WTC11 (cell line): ENCODE measurements at regions not wholly inside any gene's neighbourhood (a gene's known extent, or its start where the extent isn't known, plus 50 kb on each side); places are given as distances from the start of the nearest gene placed in this dataset.

ENCODE experiments used
- ATAC-seq: fragments of 200-7000 bp; cut with Tn5 transposase; 2 replicates; pipeline ENCODE4 v1.10.0; 2021; ENCODE audit warnings: mild to moderate bottlenecking, moderate library complexity
- CTCF ChIA-PET: fragments of 300-600 bp; sonication (Branson Sonifier 250); formaldehyde crosslinking; loops from one replicate; lab custom pipeline; 2021; ENCODE audit warnings: antibody characterized with exemption; lab: Charles Lee
- POLR2A ChIA-PET: fragments of 350-600 bp; sonication (Branson Sonifier 250); formaldehyde crosslinking; loops from one replicate; lab custom pipeline; 2021; ENCODE audit warnings: antibody characterized with exemption; lab: Charles Lee
- DNase-seq: peaks from one replicate; pipeline ENCODE4 v3.0.0; 2021; ENCODE audit warnings: low spot score
- H3K27ac Mint-ChIP-seq: 2 replicates; pipeline ENCODE4 v1.8.0; 2021; ENCODE audit warnings: mixed read lengths
- H3K27me3 Mint-ChIP-seq: 2 replicates; pipeline ENCODE4 v1.8.0; 2021; ENCODE audit warnings: low read depth, mild to moderate bottlenecking, moderate library complexity, mixed read lengths
- H3K36me3 Mint-ChIP-seq: 2 replicates; pipeline ENCODE4 v1.8.0; 2021; ENCODE audit warnings: mixed read lengths
- H3K4me1 Mint-ChIP-seq: 2 replicates; pipeline ENCODE4 v1.8.0; 2022; ENCODE audit warnings: mixed read lengths
- H3K4me3 Mint-ChIP-seq: 2 replicates; pipeline ENCODE4 v1.8.0; 2021; ENCODE audit warnings: mild to moderate bottlenecking, moderate library complexity, mixed read lengths
- H3K9me3 Mint-ChIP-seq: 2 replicates; pipeline ENCODE4 v1.8.0; 2021; ENCODE audit warnings: mixed read lengths
- ELF4 ChIP-seq: sonication (generic); formaldehyde crosslinking; IDR thresholded peaks from 2 replicates; pipeline ENCODE4 v1.8.1; 2022; ENCODE audit warnings: low read depth, mild to moderate bottlenecking, moderate library complexity, missing genetic modification reagents
- EMX1 ChIP-seq: fragments of 250-450 bp; sonication (Bioruptor Pico); IDR thresholded peaks from 2 replicates; pipeline ENCODE4 v1.8.0; 2021; ENCODE audit warnings: mild to moderate bottlenecking
- KAT7 ChIP-seq: sonication (generic); formaldehyde crosslinking; IDR thresholded peaks from 2 replicates; pipeline ENCODE4 v1.8.1; 2023; ENCODE audit warnings: missing genetic modification reagents, mild to moderate bottlenecking, borderline replicate concordance
- MXD4 ChIP-seq: fragments of 250-450 bp; sonication (Bioruptor Pico); IDR thresholded peaks from 2 replicates; pipeline ENCODE4 v1.8.0; 2021; ENCODE audit warnings: mild to moderate bottlenecking, moderate library complexity, borderline replicate concordance
- NFATC4 ChIP-seq: fragments of 250-450 bp; sonication (Bioruptor Pico); IDR thresholded peaks from 2 replicates; pipeline ENCODE4 v1.9.0; 2021; ENCODE audit warnings: mild to moderate bottlenecking
- NR3C1 ChIP-seq: sonication (generic); formaldehyde crosslinking; conservative IDR thresholded peaks from 2 replicates; pipeline ENCODE4 v1.8.1; 2023; ENCODE audit warnings: low read depth, mild to moderate bottlenecking, missing genetic modification reagents
- RORB ChIP-seq: fragments of 250-450 bp; sonication (Bioruptor Pico); IDR thresholded peaks from 2 replicates; pipeline ENCODE4 v1.9.0; 2021; ENCODE audit warnings: mild to moderate bottlenecking
- ZNF121 ChIP-seq: sonication (generic); formaldehyde crosslinking; IDR thresholded peaks from 2 replicates; pipeline ENCODE4 v1.8.0; 2023; ENCODE audit warnings: missing genetic modification reagents
- ZNF138 ChIP-seq: sonication (generic); formaldehyde crosslinking; conservative IDR thresholded peaks from 2 replicates; pipeline ENCODE4 v1.8.1; 2022; ENCODE audit warnings: mild to moderate bottlenecking, moderate library complexity, missing genetic modification reagents
- ZNF263 ChIP-seq: sonication (generic); formaldehyde crosslinking; IDR thresholded peaks from 2 replicates; pipeline ENCODE4 v1.8.1; 2022; ENCODE audit warnings: low read depth, mild to moderate bottlenecking, moderate library complexity, missing genetic modification reagents
- ZNF317 ChIP-seq: sonication (generic); formaldehyde crosslinking; IDR thresholded peaks from 2 replicates; pipeline ENCODE4 v1.8.1; 2023; ENCODE audit warnings: low read depth, mild to moderate bottlenecking, moderate library complexity, missing genetic modification reagents, borderline replicate concordance
- ZNF416 ChIP-seq: fragments of 250-450 bp; sonication (Bioruptor Pico); IDR thresholded peaks from 2 replicates; pipeline ENCODE4 v1.9.0; 2021; ENCODE audit warnings: mild to moderate bottlenecking, inconsistent platforms
- ZNF671 ChIP-seq: fragments of 250-450 bp; sonication (Bioruptor Pico); IDR thresholded peaks from 2 replicates; pipeline ENCODE4 v1.8.0; 2021; ENCODE audit warnings: mild to moderate bottlenecking
- TF ChIP-seq, protein P1 (sequence below): sonication (generic); formaldehyde crosslinking; IDR thresholded peaks from 2 replicates; pipeline ENCODE4 v1.8.0; 2022; ENCODE audit warnings: missing genetic modification reagents
- TF ChIP-seq, protein P2 (sequence below): sonication (generic); formaldehyde crosslinking; IDR thresholded peaks from 2 replicates; pipeline ENCODE4 v1.8.0; 2022; ENCODE audit warnings: mild to moderate bottlenecking, missing genetic modification reagents
- TF ChIP-seq, protein P3 (sequence below): fragments of 250-450 bp; sonication (Bioruptor Pico); IDR thresholded peaks from 2 replicates; pipeline ENCODE4 v1.9.0; 2021; ENCODE audit warnings: moderate library complexity, mild to moderate bottlenecking, inconsistent platforms, borderline replicate concordance
- TF ChIP-seq, protein P4 (sequence below): sonication (generic); formaldehyde crosslinking; IDR thresholded peaks from 2 replicates; pipeline ENCODE4 v1.8.0; 2023; ENCODE audit warnings: missing genetic modification reagents
- TF ChIP-seq, protein P5 (sequence below): fragments of 250-450 bp; sonication (Bioruptor Pico); conservative IDR thresholded peaks from 2 replicates; pipeline ENCODE4 v1.9.0; 2021; ENCODE audit warnings: mild to moderate bottlenecking
- TF ChIP-seq, protein P6 (sequence below): sonication (generic); formaldehyde crosslinking; IDR thresholded peaks from 2 replicates; pipeline ENCODE4 v1.8.0; 2022; ENCODE audit warnings: mild to moderate bottlenecking, missing genetic modification reagents
- TF ChIP-seq, protein P7 (sequence below): sonication (generic); formaldehyde crosslinking; IDR thresholded peaks from 2 replicates; pipeline ENCODE4 v1.8.1; 2023; ENCODE audit warnings: mild to moderate bottlenecking, missing genetic modification reagents

DNA sequence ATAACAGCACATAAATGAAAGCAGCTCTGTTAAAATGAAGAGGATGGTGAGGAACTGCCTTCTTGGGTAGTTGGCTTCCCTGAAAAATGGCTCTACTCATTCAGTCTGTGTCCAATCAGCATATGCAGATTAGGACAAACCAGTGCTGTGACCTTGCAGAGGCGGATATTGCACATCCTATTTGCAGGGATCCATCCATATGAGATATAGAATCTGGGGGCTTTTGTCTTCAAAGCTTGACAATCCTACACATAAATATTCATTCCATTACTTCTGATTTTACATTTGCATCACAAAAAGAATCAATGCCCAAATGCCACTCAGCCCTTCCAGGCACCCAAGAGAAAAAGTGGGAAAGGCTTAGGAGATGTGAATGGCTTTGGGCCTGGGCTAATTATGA lies 383.7 kb downstream of the EMP1 start (continued):
- TF ChIP-seq, protein P1, sequence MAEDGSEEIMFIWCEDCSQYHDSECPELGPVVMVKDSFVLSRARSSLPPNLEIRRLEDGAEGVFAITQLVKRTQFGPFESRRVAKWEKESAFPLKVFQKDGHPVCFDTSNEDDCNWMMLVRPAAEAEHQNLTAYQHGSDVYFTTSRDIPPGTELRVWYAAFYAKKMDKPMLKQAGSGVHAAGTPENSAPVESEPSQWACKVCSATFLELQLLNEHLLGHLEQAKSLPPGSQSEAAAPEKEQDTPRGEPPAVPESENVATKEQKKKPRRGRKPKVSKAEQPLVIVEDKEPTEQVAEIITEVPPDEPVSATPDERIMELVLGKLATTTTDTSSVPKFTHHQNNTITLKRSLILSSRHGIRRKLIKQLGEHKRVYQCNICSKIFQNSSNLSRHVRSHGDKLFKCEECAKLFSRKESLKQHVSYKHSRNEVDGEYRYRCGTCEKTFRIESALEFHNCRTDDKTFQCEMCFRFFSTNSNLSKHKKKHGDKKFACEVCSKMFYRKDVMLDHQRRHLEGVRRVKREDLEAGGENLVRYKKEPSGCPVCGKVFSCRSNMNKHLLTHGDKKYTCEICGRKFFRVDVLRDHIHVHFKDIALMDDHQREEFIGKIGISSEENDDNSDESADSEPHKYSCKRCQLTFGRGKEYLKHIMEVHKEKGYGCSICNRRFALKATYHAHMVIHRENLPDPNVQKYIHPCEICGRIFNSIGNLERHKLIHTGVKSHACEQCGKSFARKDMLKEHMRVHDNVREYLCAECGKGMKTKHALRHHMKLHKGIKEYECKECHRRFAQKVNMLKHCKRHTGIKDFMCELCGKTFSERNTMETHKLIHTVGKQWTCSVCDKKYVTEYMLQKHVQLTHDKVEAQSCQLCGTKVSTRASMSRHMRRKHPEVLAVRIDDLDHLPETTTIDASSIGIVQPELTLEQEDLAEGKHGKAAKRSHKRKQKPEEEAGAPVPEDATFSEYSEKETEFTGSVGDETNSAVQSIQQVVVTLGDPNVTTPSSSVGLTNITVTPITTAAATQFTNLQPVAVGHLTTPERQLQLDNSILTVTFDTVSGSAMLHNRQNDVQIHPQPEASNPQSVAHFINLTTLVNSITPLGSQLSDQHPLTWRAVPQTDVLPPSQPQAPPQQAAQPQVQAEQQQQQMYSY (CRISPR knock-in tag), result no peak
- TF ChIP-seq ZNF263 (CRISPR knock-in tag), result no peak
- no peak for TF ChIP-seq RORB (CRISPR knock-in tag)

DNA sequence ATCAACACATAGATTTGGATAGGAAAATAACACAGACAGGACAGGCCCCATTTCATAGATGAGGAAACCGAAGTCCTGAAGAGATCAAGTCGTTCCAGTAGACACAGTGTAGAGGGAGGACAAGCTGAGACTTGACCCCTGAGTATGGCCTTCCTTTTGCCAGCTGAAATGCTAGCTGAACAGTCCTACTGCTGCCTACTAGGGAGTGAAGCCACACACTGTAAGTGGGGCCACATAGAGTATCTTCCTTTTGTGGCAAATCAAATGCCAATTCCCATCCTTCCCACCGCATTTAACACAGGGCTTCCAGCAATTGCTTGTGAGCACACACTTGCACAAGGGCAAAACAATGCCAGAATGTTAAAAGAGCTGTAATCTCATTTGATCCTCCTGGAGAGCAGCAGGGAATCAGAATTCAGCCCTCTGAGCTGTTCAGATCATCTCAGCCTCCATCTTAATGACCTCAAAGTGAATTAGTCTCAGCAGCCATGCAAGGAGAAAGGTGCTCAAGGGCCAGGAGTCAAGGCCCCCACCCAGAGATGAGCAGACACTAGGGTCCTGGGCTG lies 380.5 kb downstream of the EMP1 start:
- DNase-seq (no peak), ATAC-seq (no peak)
- POLR2A ChIA-PET, result interaction anchor here (0.5 kb wide), 1 partner anchor 1203 kb away, joined by 5 read pairs; no protein-coding TSS in a partner anchor
- Mint-ChIP-seq H3K27ac (no peak overlapping the region), H3K27me3 (no peaks in the 10 kb centered on the region; the same call in 1 of the 2 replicates), H3K4me3 (no peak overlapping the region)
- no peak for TF ChIP-seq ELF4 (CRISPR knock-in tag)
- no peak for TF ChIP-seq MXD4 (CRISPR knock-in tag)
- TF ChIP-seq RORB (CRISPR knock-in tag), result no peak
- TF ChIP-seq, protein P2, sequence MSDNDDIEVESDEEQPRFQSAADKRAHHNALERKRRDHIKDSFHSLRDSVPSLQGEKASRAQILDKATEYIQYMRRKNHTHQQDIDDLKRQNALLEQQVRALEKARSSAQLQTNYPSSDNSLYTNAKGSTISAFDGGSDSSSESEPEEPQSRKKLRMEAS, result no peak
- no peak for TF ChIP-seq EMX1 (CRISPR knock-in tag)
- TF ChIP-seq NR3C1 (CRISPR knock-in tag), result no peak
- TF ChIP-seq, all 79 proteins: peak for 0
- peaks cover 3% of the 10 kb centered on the region for H3K4me1 Mint-ChIP-seq
- CTCF ChIA-PET, result no interaction called here
- H3K9me3 Mint-ChIP-seq, result no peaks in the 10 kb centered on the region
- no peaks in the 10 kb centered on the region for H3K36me3 Mint-ChIP-seq

DNA sequence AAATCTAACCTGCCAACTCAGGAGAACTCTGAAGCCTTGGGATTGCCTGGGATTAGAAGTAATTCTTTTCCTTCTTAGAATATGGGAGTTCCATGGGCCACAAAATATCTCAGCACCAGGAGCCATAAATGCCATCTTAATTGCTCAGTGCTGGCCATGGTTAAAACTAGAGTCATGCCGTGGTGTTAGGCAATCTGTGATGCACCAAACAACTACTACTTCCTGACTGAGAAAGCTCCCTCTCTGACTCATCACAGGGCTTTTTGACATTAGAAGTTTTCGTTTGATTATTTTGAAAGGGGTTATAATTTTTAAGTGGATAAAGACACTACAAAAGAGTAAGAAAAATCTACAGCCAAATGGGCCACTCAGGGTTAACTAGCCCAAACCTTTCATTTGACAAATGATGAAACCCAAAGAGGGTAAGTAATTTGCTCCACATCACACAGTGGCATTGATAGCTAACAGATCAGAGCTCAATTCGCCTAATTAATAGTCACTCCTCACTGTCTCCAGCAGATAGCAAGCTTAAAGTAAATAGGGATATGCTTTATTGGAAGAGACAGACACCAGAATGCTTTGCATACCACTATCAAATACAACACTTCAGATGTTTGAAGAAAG lies 377.3 kb downstream of the EMP1 start:
- no peaks in the 10 kb centered on the region for H3K27me3 Mint-ChIP-seq
- ChIA-PET CTCF (interaction anchor here (0.5 to 2.2 kb wide), 4 partner anchors 39 to 565 kb away, joined by 3 to 5 read pairs (median 4); no protein-coding TSS in a partner anchor), POLR2A (interaction anchor here (0.5 kb wide), 1 partner anchor 14 kb away, joined by 3 read pairs; no protein-coding TSS in a partner anchor)
- H3K36me3 Mint-ChIP-seq, result no peaks in the 10 kb centered on the region
- ATAC-seq (no peak), DNase-seq (no peak)
- no peak overlapping the region for H3K4me3 Mint-ChIP-seq
- no peaks in the 10 kb centered on the region for H3K4me1 Mint-ChIP-seq
- no peak overlapping the region for H3K27ac Mint-ChIP-seq
- no peaks in the 10 kb centered on the region for H3K9me3 Mint-ChIP-seq
- no peak for TF ChIP-seq ZNF671 (CRISPR knock-in tag)
- no peak for TF ChIP-seq ZNF317 (CRISPR knock-in tag)
- TF ChIP-seq ZNF121 (CRISPR knock-in tag), result no peak
- TF ChIP-seq ZNF416 (CRISPR knock-in tag), result no peak
- TF ChIP-seq, protein P3, sequence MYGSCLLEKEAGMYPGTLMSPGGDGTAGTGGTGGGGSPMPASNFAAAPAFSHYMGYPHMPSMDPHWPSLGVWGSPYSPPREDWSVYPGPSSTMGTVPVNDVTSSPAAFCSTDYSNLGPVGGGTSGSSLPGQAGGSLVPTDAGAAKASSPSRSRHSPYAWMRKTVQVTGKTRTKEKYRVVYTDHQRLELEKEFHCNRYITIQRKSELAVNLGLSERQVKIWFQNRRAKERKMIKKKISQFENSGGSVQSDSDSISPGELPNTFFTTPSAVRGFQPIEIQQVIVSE (CRISPR knock-in tag), result no peak
- TF ChIP-seq, protein P4, sequence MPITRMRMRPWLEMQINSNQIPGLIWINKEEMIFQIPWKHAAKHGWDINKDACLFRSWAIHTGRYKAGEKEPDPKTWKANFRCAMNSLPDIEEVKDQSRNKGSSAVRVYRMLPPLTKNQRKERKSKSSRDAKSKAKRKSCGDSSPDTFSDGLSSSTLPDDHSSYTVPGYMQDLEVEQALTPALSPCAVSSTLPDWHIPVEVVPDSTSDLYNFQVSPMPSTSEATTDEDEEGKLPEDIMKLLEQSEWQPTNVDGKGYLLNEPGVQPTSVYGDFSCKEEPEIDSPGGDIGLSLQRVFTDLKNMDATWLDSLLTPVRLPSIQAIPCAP (CRISPR knock-in tag), result no peak
- no peak for TF ChIP-seq ZNF138 (CRISPR knock-in tag)
- TF ChIP-seq, protein P5, sequence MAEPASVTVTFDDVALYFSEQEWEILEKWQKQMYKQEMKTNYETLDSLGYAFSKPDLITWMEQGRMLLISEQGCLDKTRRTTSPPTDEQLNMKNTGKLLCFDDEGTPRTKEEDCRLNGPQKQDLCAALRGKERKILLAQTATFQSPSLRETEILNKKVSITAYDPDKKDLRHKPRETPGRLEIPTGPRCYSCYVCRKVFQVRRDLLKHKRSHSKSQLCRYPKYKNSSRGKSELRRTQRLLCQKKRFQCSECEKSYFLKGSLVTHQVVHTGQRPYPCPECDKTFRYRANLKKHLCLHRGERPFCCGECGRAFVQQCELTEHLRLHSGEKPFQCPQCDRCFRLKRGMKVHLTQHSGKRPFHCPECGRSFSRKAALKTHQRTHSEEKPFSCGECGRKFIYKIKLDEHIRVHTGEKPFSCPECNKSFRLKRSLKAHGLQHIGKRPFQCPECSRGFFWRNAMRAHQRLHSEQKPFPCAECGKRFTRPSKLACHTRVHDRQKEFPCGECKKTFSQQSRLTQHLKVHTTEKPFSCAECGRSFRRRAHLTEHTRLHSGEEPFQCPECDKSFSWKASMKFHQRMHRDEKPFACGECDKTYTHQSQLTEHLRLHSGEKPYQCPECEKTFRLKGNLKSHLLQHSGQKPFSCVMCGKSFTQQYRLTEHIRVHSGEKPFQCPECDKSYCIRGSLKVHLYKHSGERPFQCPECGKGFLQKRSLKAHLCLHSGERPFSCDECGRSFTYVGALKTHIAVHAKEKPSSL, result no peak
- TF ChIP-seq, protein P6, sequence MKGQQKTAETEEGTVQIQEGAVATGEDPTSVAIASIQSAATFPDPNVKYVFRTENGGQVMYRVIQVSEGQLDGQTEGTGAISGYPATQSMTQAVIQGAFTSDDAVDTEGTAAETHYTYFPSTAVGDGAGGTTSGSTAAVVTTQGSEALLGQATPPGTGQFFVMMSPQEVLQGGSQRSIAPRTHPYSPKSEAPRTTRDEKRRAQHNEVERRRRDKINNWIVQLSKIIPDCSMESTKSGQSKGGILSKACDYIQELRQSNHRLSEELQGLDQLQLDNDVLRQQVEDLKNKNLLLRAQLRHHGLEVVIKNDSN (CRISPR knock-in tag), result no peak
- no peak for TF ChIP-seq KAT7 (CRISPR knock-in tag)
- no peak for TF ChIP-seq NFATC4 (CRISPR knock-in tag)
- TF ChIP-seq, protein P7, sequence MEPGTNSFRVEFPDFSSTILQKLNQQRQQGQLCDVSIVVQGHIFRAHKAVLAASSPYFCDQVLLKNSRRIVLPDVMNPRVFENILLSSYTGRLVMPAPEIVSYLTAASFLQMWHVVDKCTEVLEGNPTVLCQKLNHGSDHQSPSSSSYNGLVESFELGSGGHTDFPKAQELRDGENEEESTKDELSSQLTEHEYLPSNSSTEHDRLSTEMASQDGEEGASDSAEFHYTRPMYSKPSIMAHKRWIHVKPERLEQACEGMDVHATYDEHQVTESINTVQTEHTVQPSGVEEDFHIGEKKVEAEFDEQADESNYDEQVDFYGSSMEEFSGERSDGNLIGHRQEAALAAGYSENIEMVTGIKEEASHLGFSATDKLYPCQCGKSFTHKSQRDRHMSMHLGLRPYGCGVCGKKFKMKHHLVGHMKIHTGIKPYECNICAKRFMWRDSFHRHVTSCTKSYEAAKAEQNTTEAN, result no peak
- TF ChIP-seq ZNF263 (CRISPR knock-in tag), result no peak
- TF ChIP-seq, protein P2, result no peak
